PFSK-1 (cell line): ENCODE measurements at regions not wholly inside any gene's neighbourhood (a gene's known extent, or its start where the extent isn't known, plus 50 kb on each side); places are given as distances from the start of the nearest gene placed in this dataset.

Experiments
- FOXP2 ChIP-seq: optimal IDR thresholded peaks from 2 replicates; pipeline ENCODE3; 2011; ENCODE audit warnings: borderline replicate concordance, control low read depth, inconsistent platforms; ENCODE audit not compliant: insufficient read depth; ENCODE audit errors: extremely low read length, extremely low read depth
- POLR2AphosphoS5 ChIP-seq: IDR thresholded peaks from 2 replicates; pipeline ENCODE4 v1.6.1; 2012; ENCODE audit warnings: low read depth, mild to moderate bottlenecking, control low read depth, low read length, moderate library complexity
- REST ChIP-seq, 2 experiments: IDR thresholded peaks; 2 replicates each; pipeline versions ENCODE4 v1.6.1 to v1.8.0; 2011 to 2012; ENCODE audit warnings: low read depth in 2 of 2, low read length in 2 of 2, control low read depth in 1 of 2, inconsistent platforms in 1 of 2, mild to moderate bottlenecking in 1 of 2, moderate library complexity in 1 of 2; ENCODE audit not compliant: insufficient read depth in 1 of 2
- SIN3A ChIP-seq: IDR thresholded peaks from 2 replicates; pipeline ENCODE4 v1.6.1; 2012; ENCODE audit warnings: mild to moderate bottlenecking, low read length, moderate library complexity, borderline replicate concordance; ENCODE audit not compliant: insufficient read depth
- TAF1 ChIP-seq: IDR thresholded peaks from 2 replicates; pipeline ENCODE4 v1.6.1; 2012; ENCODE audit warnings: low read length, control low read depth, borderline replicate concordance; ENCODE audit not compliant: insufficient read depth

- no peak for TF ChIP-seq POLR2AphosphoS5
- no peak for TF ChIP-seq SIN3A
- no peak for TF ChIP-seq FOXP2
- no peak for TF ChIP-seq REST (IDR thresholded peaks at IDR 0.05; ENCODE audit: insufficient read depth in 1 of 2, low read depth in 2 of 2, low read length in 2 of 2)
- no peak for TF ChIP-seq TAF1
Observed at GRCh38 chr18:45320724-45321123, 294.6 kb upstream of the SLC14A2 start.

GRCh38 chr18:45321520-45321919 is 293.8 kb upstream of the SLC14A2 start:
- TF ChIP-seq POLR2AphosphoS5 (no peak), SIN3A (no peak), TAF1 (no peak), FOXP2 (no peak), REST (IDR thresholded peaks at IDR 0.05; ENCODE audit: insufficient read depth in 1 of 2, low read depth in 2 of 2, low read length in 2 of 2) (no peak)

GRCh38 chr18:45322343-45322742 is 292.9 kb upstream of the SLC14A2 start:
- TF ChIP-seq REST (IDR thresholded peaks at IDR 0.05; ENCODE audit: insufficient read depth in 1 of 2, low read depth in 2 of 2, low read length in 2 of 2) (no peak), TAF1 (no peak), SIN3A (no peak), POLR2AphosphoS5 (no peak), FOXP2 (no peak)

- TF ChIP-seq POLR2AphosphoS5 (no peak), TAF1 (no peak), SIN3A (no peak), REST (IDR thresholded peaks at IDR 0.05; ENCODE audit: insufficient read depth in 1 of 2, low read depth in 2 of 2, low read length in 2 of 2) (no peak), FOXP2 (no peak)
Observed at GRCh38 chr18:45324101-45324494, 291.2 kb upstream of the SLC14A2 start.
